ENCODE measurements at regions not wholly inside any gene's neighbourhood (a gene's known extent, or its start where the extent isn't known, plus 50 kb on each side); places are given as distances from the start of the nearest gene placed in this dataset.

DNA sequence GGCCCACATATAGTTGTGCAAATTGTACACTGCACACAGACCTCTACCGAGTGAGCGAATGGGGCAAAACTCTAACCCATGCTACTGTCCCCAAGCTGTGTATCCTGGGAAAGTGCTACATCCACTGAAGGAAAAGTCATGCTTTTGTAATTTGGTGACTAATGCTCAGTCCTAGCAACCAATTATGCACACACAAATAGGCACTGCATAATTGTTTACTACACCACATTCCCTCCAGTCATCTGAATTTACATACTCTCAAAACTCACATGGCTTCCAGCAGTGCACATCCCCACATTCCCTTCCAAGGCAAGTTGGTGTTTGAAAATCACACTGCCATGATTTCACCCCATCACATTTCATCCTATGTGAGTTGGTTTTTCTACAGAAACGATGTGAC lies 125.9 kb upstream of the OSMR start:
- DNase-seq: no peak

DNA sequence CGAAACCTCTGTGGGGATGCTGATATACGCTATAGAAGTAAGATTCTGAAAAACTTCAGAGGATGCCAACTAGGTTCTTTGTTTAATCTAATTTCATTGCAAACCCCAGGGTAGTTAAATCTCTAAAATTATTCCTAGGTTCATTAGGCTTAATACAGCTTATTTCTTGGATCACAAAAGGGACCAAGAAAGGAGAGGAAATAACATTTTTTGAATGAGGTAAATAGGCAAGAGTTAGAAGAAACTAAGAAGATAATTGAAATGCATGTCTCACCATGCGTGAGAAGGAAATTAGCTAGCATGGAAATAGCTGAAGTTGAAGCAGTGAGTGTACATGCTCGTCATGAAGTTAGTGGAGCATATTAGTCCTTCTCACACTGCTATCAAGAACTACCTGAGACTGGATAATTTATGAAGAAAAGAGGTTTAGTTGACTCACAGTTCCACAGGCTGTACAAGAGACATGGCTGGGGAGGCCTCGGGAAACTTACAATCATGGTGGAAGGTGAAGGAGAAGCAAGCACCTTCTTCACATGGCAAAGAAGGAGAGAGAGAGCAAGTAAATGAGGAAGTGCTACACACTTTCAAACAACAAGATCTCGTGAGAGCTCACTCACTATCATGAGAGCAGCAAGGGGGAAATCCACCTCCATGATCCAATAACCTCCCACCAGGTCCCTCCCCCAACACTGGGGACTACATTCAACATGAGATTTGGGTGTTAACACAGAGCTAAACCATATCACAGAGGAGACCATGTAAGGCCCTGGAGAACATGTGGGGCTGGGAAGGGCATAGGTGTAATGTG lies 125.1 kb upstream of the OSMR start:
- DNase-seq: no peak

GRCh38 chr5:38722918-38723317 lies 122.9 kb upstream of the OSMR start:
- DNase-seq: no peak

GRCh38 chr5:38723426-38723825 lies 122.4 kb upstream of the OSMR start:
- DNase-seq: no peak

GRCh38 chr5:38724301-38725030 lies 121.3 kb upstream of the OSMR start:
- no peak for DNase-seq

DNA sequence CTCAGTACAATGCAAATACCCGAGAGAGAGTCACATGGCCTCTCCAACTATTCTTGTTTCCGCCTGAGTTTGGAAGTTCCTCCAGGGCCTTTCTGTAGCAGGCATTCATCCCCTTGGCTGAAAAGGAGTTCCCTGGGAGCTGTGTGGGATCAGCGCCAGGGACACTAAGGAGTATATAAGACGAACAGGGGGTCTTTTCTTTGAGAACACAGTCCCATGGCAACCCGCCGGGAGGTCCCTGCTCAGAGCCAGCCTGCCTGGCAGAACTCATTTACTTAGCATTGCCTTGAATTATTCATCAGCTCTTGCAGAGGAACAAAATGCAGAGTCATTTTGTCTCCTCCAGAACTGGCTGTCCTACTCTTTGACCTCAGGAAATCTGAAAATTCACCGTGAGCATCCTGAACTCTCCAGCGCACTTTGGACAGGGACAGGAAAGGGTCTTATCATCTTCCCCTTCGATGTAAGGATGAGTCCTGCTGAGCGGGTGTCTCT lies 120.4 kb upstream of the OSMR start:
- DNase-seq: no peak

DNA sequence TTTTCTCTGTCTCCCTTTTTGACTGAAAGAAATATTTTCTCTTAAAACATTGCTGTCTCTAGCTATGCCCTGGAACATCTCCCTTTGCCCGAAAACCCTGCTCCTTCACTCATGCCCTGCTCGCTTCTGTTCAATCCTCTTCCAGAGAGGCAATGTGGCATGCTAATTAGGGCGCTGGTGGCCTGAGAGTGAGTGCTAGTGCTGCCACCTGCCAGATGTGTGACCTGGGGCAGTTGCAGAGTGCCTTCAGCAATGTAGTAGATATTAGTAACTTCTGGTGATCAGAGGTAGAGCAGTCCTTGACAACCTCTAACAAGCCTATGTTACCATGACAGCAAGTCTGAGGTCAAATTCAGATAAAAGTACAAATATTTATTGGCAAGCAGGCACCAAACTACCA lies 119.5 kb upstream of the OSMR start:
- DNase-seq: no peak

- DNase-seq: no peak
These were observed 117.8 kb upstream of the OSMR start for GRCh38 chr5:38728029-38728428.

GRCh38 chr5:38731461-38731860 lies 114.4 kb upstream of the OSMR start:
- DNase-seq: no peak

- DNase-seq: no peak
These were observed 111.5 kb upstream of the OSMR start for GRCh38 chr5:38734353-38734752.

GRCh38 chr5:38736089-38736488 lies 109.7 kb upstream of the OSMR start:
- no peak for DNase-seq

- DNase-seq: no peak
These were observed 107.8 kb upstream of the OSMR start for GRCh38 chr5:38737976-38738375.

GRCh38 chr5:38739011-38739704 lies 106.7 kb upstream of the OSMR start:
- no peak for DNase-seq

DNA sequence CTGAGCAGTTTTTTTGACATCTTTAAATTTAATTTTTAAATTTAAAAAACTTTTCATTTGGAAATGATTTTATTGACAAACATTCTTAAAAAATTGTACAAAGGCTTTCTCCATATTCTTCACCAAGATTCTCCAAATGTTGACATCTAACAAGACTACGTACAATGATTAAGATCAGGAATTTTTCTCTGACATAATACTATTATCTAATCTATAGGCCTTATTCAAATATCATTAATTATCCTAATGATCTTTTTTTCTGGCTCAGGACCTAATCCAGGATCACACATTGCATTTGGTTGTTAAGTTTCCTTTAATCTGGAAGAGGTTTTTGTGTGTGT lies 106.1 kb upstream of the OSMR start:
- no peak for DNase-seq

GRCh38 chr5:38742821-38743220 lies 103.0 kb upstream of the OSMR start:
- DNase-seq: no peak

- DNase-seq: no peak
These were observed 102.2 kb upstream of the OSMR start for GRCh38 chr5:38743562-38743961.

GRCh38 chr5:38745836-38746732 lies 99.7 kb upstream of the OSMR start:
- no peak for DNase-seq

DNA sequence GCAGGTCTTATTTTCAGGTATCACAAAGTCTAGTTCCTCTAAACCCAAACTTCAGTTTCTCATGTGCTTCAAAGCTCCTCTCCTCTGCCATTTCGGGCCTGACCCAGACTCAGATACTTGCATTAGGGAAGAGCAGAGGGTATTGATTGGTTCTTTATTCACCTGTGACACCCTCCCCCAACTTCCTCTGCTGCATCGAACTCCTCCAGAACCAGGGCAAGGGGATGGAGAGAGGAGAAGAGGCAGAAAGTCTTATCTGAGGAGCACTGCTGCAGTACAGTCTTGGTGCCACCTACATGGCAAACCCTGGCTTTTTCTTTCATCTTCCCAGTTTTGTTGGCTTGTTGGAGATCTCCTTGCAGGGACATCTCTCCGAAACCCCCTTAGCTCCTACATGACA lies 96.0 kb upstream of the OSMR start:
- DNase-seq: no peak

DNA sequence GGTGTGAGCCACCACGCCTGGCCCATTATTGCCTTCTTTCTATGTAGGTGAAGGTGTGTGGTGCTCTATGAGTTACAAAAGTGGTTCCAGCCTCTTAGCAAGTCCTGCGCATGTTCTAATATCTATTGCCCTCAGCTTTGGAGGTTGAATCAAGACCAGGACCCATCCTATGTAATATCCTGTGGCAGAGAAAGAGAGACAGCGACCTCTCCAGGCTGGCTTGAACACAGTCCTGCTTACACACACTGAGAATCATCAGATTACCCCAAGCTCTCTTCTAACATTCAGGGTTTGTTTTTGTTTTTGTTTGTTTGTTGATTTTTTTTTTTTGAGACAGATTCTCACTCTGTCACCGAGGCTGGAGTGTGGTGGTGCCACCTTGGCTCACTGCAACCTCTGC lies 94.7 kb upstream of the OSMR start:
- DNase-seq: no peak

- no peak for DNase-seq
These were observed 93.7 kb upstream of the OSMR start for GRCh38 chr5:38752012-38752536.

- DNase-seq: no peak
These were observed 93.2 kb upstream of the OSMR start for GRCh38 chr5:38752622-38753021.

DNA sequence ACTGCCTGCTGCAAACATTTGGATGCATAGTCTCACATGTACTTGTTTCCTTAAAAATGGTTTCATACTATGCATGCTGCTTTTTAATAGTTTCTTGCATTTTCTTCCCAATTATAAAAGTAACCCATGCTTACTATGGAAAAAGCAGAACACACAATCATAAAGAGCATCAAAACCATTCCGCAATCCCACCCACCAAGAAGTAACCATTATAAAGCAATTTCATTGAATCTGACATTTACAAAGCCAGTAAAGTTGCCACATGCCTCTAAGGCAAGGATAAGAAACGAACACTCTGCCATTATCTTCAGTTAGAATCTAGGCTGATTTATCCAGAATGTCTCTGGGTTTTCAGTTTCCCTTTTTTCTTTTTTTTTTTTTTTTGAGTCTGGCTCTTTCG lies 92.7 kb upstream of the OSMR start:
- DNase-seq: no peak

DNA sequence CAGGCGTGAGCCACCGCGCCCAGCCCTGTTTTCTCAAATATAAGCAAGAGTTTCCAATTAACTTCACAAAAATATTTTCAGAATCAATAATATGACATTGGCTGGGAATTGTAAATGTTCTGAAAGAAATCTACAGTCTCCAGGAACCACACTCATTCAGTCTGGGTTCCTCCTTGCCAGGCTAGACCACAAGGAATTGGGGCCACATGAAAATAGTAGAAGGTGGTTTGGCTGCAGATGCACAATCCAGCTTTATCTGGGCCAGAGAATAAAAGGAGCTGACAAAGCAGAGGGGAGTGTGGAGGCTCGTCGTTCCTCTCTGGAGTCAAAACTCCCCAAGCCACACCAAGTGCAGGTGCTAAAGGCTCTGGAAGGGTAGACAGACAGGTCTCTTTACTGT lies 92.0 kb upstream of the OSMR start:
- DNase-seq: no peak

Measured in NCI-H1417 treated with DMSO at 0.1 percent for 48 hours (cell line).